ENCODE measurements at regions not wholly inside any gene's neighbourhood (a gene's known extent, or its start where the extent isn't known, plus 50 kb on each side); places are given as distances from the start of the nearest gene placed in this dataset.

DNA sequence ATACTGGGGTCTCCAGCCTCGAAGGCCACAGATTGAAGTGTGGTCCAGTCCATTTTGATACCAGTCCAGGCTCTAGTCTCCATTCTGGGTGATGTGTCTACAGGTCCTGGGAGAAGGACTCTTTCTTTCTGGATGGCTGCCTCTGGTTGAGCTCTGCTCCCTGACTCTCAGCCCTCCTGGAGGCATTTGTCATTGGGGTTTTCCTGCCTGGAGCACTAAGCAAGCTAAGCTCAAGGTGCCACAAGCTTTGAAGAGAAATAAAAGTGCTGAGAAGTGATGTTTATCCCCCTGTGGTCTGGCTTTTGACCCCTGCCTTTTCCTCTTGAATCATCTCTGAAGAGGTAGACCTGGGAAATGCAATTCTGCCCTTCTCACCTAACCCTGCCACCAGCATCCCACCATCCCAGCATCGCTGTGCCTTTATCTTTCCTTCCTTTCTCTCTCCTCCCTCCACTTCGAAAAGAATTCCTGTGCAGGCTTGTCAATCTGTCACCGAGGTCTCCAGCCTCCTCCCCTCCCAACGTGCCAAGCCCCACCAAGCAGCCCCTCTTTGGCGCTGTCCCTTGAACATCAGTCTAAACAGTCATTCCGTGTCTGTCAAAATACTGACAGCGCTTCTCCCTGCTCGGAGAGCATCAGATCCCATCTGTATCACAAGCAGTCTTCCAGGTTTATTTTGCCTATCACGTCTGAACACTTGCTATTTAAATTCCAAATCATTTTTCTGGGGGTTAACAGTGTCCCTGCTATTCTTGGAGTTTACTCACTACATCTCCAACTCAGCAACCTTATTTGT lies 334.6 kb upstream of the SLC14A2 start:
- CTCF ChIA-PET (ENCODE audit: unreplicated experiment): no interaction called here
- Histone ChIP-seq H2AFZ (ENCODE audit: low read length) (no peak overlapping the region), H3K4me3 (ENCODE audit: low read depth, low read length, poor library complexity, severe bottlenecking) (no peak overlapping the region), H3K27ac (ENCODE audit: low read depth, low read length, poor library complexity, severe bottlenecking) (no peak overlapping the region), H3K9me3 (ENCODE audit: low read length) (no peaks in the 10 kb centered on the region), H4K20me1 (ENCODE audit: insufficient read depth, low read length) (no peaks in the 10 kb centered on the region), H3K4me1 (ENCODE audit: insufficient read depth, low read length, poor library complexity, severe bottlenecking) (no peaks in the 10 kb centered on the region), H3K36me3 (ENCODE audit: insufficient read depth, low read length) (no peaks in the 10 kb centered on the region), H3K4me2 (ENCODE audit: low read length) (no peak overlapping the region), H3K9me2 (ENCODE audit: insufficient read depth, low read length) (no peaks in the 10 kb centered on the region), H3K79me2 (ENCODE audit: insufficient read depth, low read depth, low read length) (no peaks in the 10 kb centered on the region)
- POLR2A ChIA-PET: no interaction called here
- no TSS peak for BruUV-seq (replicated peaks)
- DNase-seq (ENCODE audit: low spot score): no peak
- TF ChIP-seq, protein P1, sequence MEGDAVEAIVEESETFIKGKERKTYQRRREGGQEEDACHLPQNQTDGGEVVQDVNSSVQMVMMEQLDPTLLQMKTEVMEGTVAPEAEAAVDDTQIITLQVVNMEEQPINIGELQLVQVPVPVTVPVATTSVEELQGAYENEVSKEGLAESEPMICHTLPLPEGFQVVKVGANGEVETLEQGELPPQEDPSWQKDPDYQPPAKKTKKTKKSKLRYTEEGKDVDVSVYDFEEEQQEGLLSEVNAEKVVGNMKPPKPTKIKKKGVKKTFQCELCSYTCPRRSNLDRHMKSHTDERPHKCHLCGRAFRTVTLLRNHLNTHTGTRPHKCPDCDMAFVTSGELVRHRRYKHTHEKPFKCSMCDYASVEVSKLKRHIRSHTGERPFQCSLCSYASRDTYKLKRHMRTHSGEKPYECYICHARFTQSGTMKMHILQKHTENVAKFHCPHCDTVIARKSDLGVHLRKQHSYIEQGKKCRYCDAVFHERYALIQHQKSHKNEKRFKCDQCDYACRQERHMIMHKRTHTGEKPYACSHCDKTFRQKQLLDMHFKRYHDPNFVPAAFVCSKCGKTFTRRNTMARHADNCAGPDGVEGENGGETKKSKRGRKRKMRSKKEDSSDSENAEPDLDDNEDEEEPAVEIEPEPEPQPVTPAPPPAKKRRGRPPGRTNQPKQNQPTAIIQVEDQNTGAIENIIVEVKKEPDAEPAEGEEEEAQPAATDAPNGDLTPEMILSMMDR (conservative IDR thresholded peaks at IDR 0.05; ENCODE audit: low read length): no peak
- no peak for TF ChIP-seq EZH2phosphoT487 (IDR thresholded peaks at IDR 0.05; ENCODE audit: borderline replicate concordance, low read depth, low read length)
- intact Hi-C loops (cut with micrococcal nuclease; ENCODE audit: unreplicated experiment): no loop called here

DNA sequence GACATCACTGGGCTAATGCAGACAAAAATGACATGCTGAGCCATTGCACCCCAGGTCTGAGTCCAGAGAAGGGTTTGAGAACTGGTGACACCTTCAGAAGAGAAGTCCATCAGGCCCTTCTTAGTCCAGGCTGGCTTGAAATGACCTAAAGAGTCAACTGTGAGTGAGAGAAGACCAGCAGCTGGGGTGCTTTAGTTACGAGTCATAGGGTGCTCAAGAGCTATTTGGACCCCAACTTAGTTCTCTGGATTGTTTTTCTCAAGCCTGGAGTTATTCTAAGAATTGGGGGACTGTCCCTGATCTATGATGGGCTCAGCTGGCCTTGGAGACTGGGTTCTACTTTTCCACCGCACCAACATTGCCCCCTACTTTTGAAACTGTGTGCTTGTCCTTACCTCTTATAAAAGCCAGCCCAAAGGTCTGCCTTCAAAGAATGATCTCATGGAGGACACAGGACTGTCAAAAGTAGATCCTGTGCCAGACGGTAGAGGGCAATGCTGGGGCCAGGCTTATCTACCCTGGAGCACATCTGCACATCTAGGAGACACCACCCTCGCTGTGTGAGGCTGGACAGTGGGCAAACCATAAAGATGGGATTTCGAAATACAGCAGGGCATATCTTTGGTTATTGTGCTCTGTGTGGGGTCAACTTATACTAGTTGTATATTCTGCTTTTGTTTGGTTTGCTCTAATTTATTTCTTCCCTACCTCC lies 333.0 kb upstream of the SLC14A2 start:
- H3K36me3 ChIP-seq (ENCODE audit: insufficient read depth, low read length): no peaks in the 10 kb centered on the region
- no peak overlapping the region for H3K27ac ChIP-seq (ENCODE audit: low read depth, low read length, poor library complexity, severe bottlenecking)
- no peaks in the 10 kb centered on the region for H3K79me2 ChIP-seq (ENCODE audit: insufficient read depth, low read depth, low read length)
- no peaks in the 10 kb centered on the region for H3K9me2 ChIP-seq (ENCODE audit: insufficient read depth, low read length)
- H4K20me1 ChIP-seq (ENCODE audit: insufficient read depth, low read length): no peaks in the 10 kb centered on the region
- TF ChIP-seq EZH2phosphoT487 (IDR thresholded peaks at IDR 0.05; ENCODE audit: borderline replicate concordance, low read depth, low read length): no peak
- TF ChIP-seq, protein P1 (conservative IDR thresholded peaks at IDR 0.05; ENCODE audit: low read length): no peak
- H2AFZ ChIP-seq (ENCODE audit: low read length): no peak overlapping the region
- H3K4me1 ChIP-seq (ENCODE audit: insufficient read depth, low read length, poor library complexity, severe bottlenecking): no peaks in the 10 kb centered on the region
- POLR2A ChIA-PET: no interaction called here
- no TSS peak for BruUV-seq (replicated peaks)
- intact Hi-C loops (cut with micrococcal nuclease; ENCODE audit: unreplicated experiment): no loop called here
- no peak for DNase-seq (ENCODE audit: low spot score)
- H3K4me2 ChIP-seq (ENCODE audit: low read length): no peak overlapping the region
- H3K9me3 ChIP-seq (ENCODE audit: low read length): no peaks in the 10 kb centered on the region
- CTCF ChIA-PET (ENCODE audit: unreplicated experiment): no interaction called here
- H3K4me3 ChIP-seq (ENCODE audit: low read depth, low read length, poor library complexity, severe bottlenecking): no peak overlapping the region

DNA sequence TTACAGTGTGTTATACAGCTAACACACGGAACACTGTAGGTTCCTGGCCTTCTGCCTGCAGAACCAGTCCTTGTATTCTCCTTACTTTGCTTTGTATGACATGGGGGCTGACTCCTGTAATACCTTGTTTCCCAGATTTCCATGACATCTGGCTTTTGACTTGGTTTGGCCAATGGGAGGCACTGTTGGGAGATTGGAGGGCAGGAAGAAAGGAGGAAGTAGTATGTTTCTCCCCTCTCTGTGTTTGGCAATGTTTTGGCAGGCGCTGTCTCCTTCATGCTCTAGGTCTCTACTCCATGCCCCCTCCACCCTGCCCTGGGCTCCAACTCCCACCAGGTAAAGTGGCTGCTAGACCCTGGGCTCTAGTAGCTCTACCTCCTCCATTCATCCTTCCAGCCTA lies 331.1 kb upstream of the SLC14A2 start:
- TF ChIP-seq EZH2phosphoT487 (IDR thresholded peaks at IDR 0.05; ENCODE audit: borderline replicate concordance, low read depth, low read length): no peak
- TF ChIP-seq, protein P1 (conservative IDR thresholded peaks at IDR 0.05; ENCODE audit: low read length): no peak
- ChIA-PET CTCF (ENCODE audit: unreplicated experiment) (no interaction called here), POLR2A (no interaction called here)
- Histone ChIP-seq H3K4me1 (ENCODE audit: insufficient read depth, low read length, poor library complexity, severe bottlenecking) (no peaks in the 10 kb centered on the region), H3K79me2 (ENCODE audit: insufficient read depth, low read depth, low read length) (no peaks in the 10 kb centered on the region), H3K4me2 (ENCODE audit: low read length) (no peak overlapping the region), H3K36me3 (ENCODE audit: insufficient read depth, low read length) (no peaks in the 10 kb centered on the region), H3K9me2 (ENCODE audit: insufficient read depth, low read length) (no peaks in the 10 kb centered on the region), H2AFZ (ENCODE audit: low read length) (no peak overlapping the region), H4K20me1 (ENCODE audit: insufficient read depth, low read length) (no peaks in the 10 kb centered on the region), H3K4me3 (ENCODE audit: low read depth, low read length, poor library complexity, severe bottlenecking) (no peak overlapping the region), H3K27ac (ENCODE audit: low read depth, low read length, poor library complexity, severe bottlenecking) (no peak overlapping the region), H3K9me3 (ENCODE audit: low read length) (no peaks in the 10 kb centered on the region)
- intact Hi-C loops (cut with micrococcal nuclease; ENCODE audit: unreplicated experiment): no loop called here
- DNase-seq (ENCODE audit: low spot score): no peak
- no TSS peak for BruUV-seq (replicated peaks)
